IMR-90 (cell line): ENCODE measurements at regions not wholly inside any gene's neighbourhood (a gene's known extent, or its start where the extent isn't known, plus 50 kb on each side); places are given as distances from the start of the nearest gene placed in this dataset.

Experiments
- BHLHE40 ChIP-seq: fragments of 150-350 bp; IDR thresholded peaks from 2 replicates; pipeline ENCODE4 v1.6.1; 2016; ENCODE audit warnings: mild to moderate bottlenecking, low read depth, low read length
- CEBPB ChIP-seq: IDR thresholded peaks from 2 replicates; pipeline ENCODE4 v1.6.1; 2012; ENCODE audit warnings: low read depth, low read length, improper control_type of control experiment
- CHD1 ChIP-seq: IDR thresholded peaks from 2 replicates; pipeline ENCODE4 v1.6.1; 2012; ENCODE audit warnings: low read depth, low read length, improper control_type of control experiment
- CTCF ChIP-seq: conservative IDR thresholded peaks from 2 replicates; pipeline ENCODE4 v1.5.1; 2012; ENCODE audit warnings: mild to moderate bottlenecking, low read depth, low read length, improper control_type of control experiment
- ELK1 ChIP-seq: fragments of 150-350 bp; IDR thresholded peaks from 2 replicates; pipeline ENCODE4 v1.6.1; 2016; ENCODE audit warnings: low read depth, mild to moderate bottlenecking, low read length, moderate library complexity, borderline replicate concordance
- FOS ChIP-seq: fragments of 150-350 bp; IDR thresholded peaks from 2 replicates; pipeline ENCODE4 v1.6.1; 2016; ENCODE audit warnings: low read depth, low read length
- MAFK ChIP-seq: IDR thresholded peaks from 2 replicates; pipeline ENCODE4 v1.6.1; 2012; ENCODE audit warnings: low read depth, low read length, improper control_type of control experiment
- MAZ ChIP-seq: IDR thresholded peaks from 2 replicates; pipeline ENCODE4 v1.6.1; 2012; ENCODE audit warnings: low read depth, mild to moderate bottlenecking, low read length, improper control_type of control experiment, moderate library complexity, borderline replicate concordance
- MXI1 ChIP-seq: IDR thresholded peaks from 2 replicates; pipeline ENCODE4 v1.6.1; 2012; ENCODE audit warnings: low read depth, mild to moderate bottlenecking, low read length, moderate library complexity, borderline replicate concordance
- POLR2A ChIP-seq: IDR thresholded peaks from 2 replicates; pipeline ENCODE4 v1.6.1; 2012; ENCODE audit warnings: mild to moderate bottlenecking, low read depth, low read length
- RAD21 ChIP-seq: IDR thresholded peaks from 2 replicates; pipeline ENCODE4 v1.6.1; 2012; ENCODE audit warnings: low read length, improper control_type of control experiment
- RFX5 ChIP-seq: IDR thresholded peaks from 2 replicates; pipeline ENCODE4 v1.8.0; 2012; ENCODE audit warnings: low read depth, mild to moderate bottlenecking, low read length, moderate library complexity
- SMC3 ChIP-seq: fragments of 150-350 bp; IDR thresholded peaks from 2 replicates; pipeline ENCODE4 v1.6.1; 2016; ENCODE audit warnings: low read depth, mild to moderate bottlenecking, antibody characterized with exemption, low read length, moderate library complexity
- TF ChIP-seq, protein P1 (sequence below): fragments of 150-350 bp; IDR thresholded peaks from 2 replicates; pipeline ENCODE4 v1.6.1; 2017; ENCODE audit warnings: mild to moderate bottlenecking, antibody characterized with exemption, low read length, low read depth

GRCh38 chr2:48175656-48176055 lies 138.8 kb upstream of the FOXN2 start:
- TF ChIP-seq CTCF (no peak), POLR2A (no peak), ELK1 (no peak), CHD1 (no peak), RAD21 (no peak), RFX5 (no peak), MAFK (no peak), FOS (no peak), SMC3 (no peak), CEBPB (no peak), BHLHE40 (no peak), MAZ (no peak), MXI1 (no peak)
- TF ChIP-seq, protein P1, sequence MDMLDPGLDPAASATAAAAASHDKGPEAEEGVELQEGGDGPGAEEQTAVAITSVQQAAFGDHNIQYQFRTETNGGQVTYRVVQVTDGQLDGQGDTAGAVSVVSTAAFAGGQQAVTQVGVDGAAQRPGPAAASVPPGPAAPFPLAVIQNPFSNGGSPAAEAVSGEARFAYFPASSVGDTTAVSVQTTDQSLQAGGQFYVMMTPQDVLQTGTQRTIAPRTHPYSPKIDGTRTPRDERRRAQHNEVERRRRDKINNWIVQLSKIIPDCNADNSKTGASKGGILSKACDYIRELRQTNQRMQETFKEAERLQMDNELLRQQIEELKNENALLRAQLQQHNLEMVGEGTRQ, result no peak
